HepG2 (cell line): ENCODE measurements at regions not wholly inside any gene's neighbourhood (a gene's known extent, or its start where the extent isn't known, plus 50 kb on each side); places are given as distances from the start of the nearest gene placed in this dataset.

Experiments
- ATAC-seq: fragments of 200-7000 bp; cut with Tn5 transposase; 3 replicates; pipeline ENCODE4 v1.9.1; 2020; ENCODE audit warnings: mild to moderate bottlenecking, moderate library complexity
- BruUV-seq: library from RNA; stranded (reverse); fragments of 400-500 nt; replicated peaks from 2 replicates; lab custom pipeline; 2021; lab: Mats Ljungman, UMichigan
- CTCF ChIA-PET: fragments of 300-600 bp; formaldehyde crosslinking; extraction: SDS; loops from one replicate; lab custom pipeline; 2021; ENCODE audit warnings: low total read pairs, inconsistent platforms, low intra/inter-chr PET ratio; lab: Yijun Ruan, JAX
- POLR2A ChIA-PET: fragments of 350-600 bp; sonication (Branson Sonifier 250); formaldehyde crosslinking; loops from one replicate; lab custom pipeline; 2020; ENCODE audit warnings: antibody characterized with exemption, inconsistent platforms; lab: Yijun Ruan, JAX
- DNase-seq: peaks from one replicate; pipeline ENCODE4 v3.0.0-alpha.2; 2015; ENCODE audit warnings: low spot score
- FAIRE-seq: peaks from 3 replicates; lab custom pipeline; 2011; peaks lifted over from hg19 to GRCh38; lab: Jason Lieb, UNC
- H2AFZ ChIP-seq: one replicate; pipeline ENCODE4 v1.6.1; 2011; ENCODE audit warnings: low read length, inconsistent platforms
- H3K27ac ChIP-seq: fragments of 300-600 bp; 3 replicates; pipeline ENCODE4 v1.8.0; 2011; ENCODE audit warnings: mixed run types, mild to moderate bottlenecking, mixed read lengths, low read length, inconsistent platforms; ENCODE audit not compliant: insufficient read depth; ENCODE audit errors: extremely low read length
- H3K27me3 ChIP-seq, 2 experiments: fragments of 200-600 bp in 1 of 2; 2 replicates in 1 of 2; 3 replicates in 1 of 2; pipeline versions ENCODE4 v1.6.0 to v1.8.0; 2011; ENCODE audit warnings: low read length in 2 of 2, mild to moderate bottlenecking in 2 of 2, moderate library complexity in 2 of 2, inconsistent platforms in 1 of 2; ENCODE audit not compliant: insufficient read depth in 2 of 2, control insufficient read depth in 1 of 2
- H3K36me3 ChIP-seq, 2 experiments: fragments of 200-600 bp in 1 of 2; replicated peaks in 1 of 2; 2 replicates in 1 of 2; 3 replicates in 1 of 2; pipeline versions ENCODE4 v1.5.1 to v1.8.0; 2011; ENCODE audit warnings: low read length in 2 of 2, inconsistent platforms in 1 of 2; ENCODE audit not compliant: insufficient read depth in 2 of 2, control insufficient read depth in 1 of 2
- H3K4me1 ChIP-seq: 2 replicates; pipeline ENCODE4 v1.5.1; 2012; ENCODE audit warnings: low read length, inconsistent platforms; ENCODE audit not compliant: insufficient read depth
- H3K4me2 ChIP-seq: 2 replicates; pipeline ENCODE4 v1.6.0; 2011; ENCODE audit warnings: low read depth, low read length, inconsistent platforms
- H3K4me3 ChIP-seq, 3 experiments: fragments of 200-600 bp in 1 of 3; sonication (generic), shearing (Covaris generic) in 1 of 3; replicated peaks in 1 of 3; 2 replicates each; pipeline ENCODE4 v1.5.1; 2011 to 2016; ENCODE audit warnings: low read length in 3 of 3, inconsistent platforms in 2 of 3, low read depth in 2 of 3, mild to moderate bottlenecking in 2 of 3, control low read depth in 1 of 3, mixed read lengths in 1 of 3; ENCODE audit not compliant: insufficient read depth in 1 of 3
- H3K79me2 ChIP-seq: one replicate; pipeline ENCODE4 v1.6.1; 2011; ENCODE audit warnings: low read length, inconsistent platforms; ENCODE audit not compliant: insufficient read depth
- H3K9ac ChIP-seq: 2 replicates; pipeline ENCODE4 v1.6.0; 2011; ENCODE audit warnings: mild to moderate bottlenecking, low read depth, low read length, inconsistent platforms; ENCODE audit not compliant: insufficient read depth
- H3K9me3 ChIP-seq: 2 replicates; pipeline ENCODE4 v1.5.1; 2012; ENCODE audit warnings: mild to moderate bottlenecking, low read length
- H4K20me1 ChIP-seq: 2 replicates; pipeline ENCODE4 v1.6.0; 2011; ENCODE audit warnings: inconsistent platforms, mild to moderate bottlenecking, low read length, moderate library complexity; ENCODE audit not compliant: insufficient read depth
- CERS6 ChIP-seq: sonication (generic); formaldehyde crosslinking; IDR thresholded peaks from 2 replicates; pipeline ENCODE4 v1.5.0; 2020; ENCODE audit warnings: missing genetic modification reagents
- EEA1 ChIP-seq: sonication (generic); formaldehyde crosslinking; IDR thresholded peaks from 2 replicates; pipeline ENCODE4 v1.5.1; 2020; ENCODE audit warnings: mild to moderate bottlenecking, missing genetic modification reagents, borderline replicate concordance
- ELF1 ChIP-seq: sonication (generic); formaldehyde crosslinking; IDR thresholded peaks from 2 replicates; pipeline ENCODE4 v1.4.0; 2020; ENCODE audit warnings: missing genetic modification reagents
- FOXJ3 ChIP-seq: sonication (generic); formaldehyde crosslinking; IDR thresholded peaks from 2 replicates; pipeline ENCODE4 v1.4.0; 2020; ENCODE audit warnings: missing genetic modification reagents, mild to moderate bottlenecking, borderline replicate concordance
- KLF11 ChIP-seq: IDR thresholded peaks from 2 replicates; pipeline ENCODE4 v1.6.1; 2016; ENCODE audit warnings: missing compliant biosample characterization
- MTA1 ChIP-seq: sonication (generic); formaldehyde crosslinking; IDR thresholded peaks from 2 replicates; pipeline ENCODE4 v1.4.0; 2020; ENCODE audit warnings: missing genetic modification reagents, mild to moderate bottlenecking, borderline replicate concordance
- SOX13 ChIP-seq, 3 experiments: fragments of 450-650 bp in 1 of 3; sonication (generic) in 1 of 3; formaldehyde crosslinking in 1 of 3; IDR thresholded peaks in 2 of 3; conservative IDR thresholded peaks in 1 of 3; 2 replicates each; pipeline versions ENCODE4 v1.5.0 to v1.6.1; 2016 to 2020; ENCODE audit warnings: antibody characterized with exemption in 1 of 3, mild to moderate bottlenecking in 1 of 3, missing compliant biosample characterization in 1 of 3, missing genetic modification reagents in 1 of 3, moderate library complexity in 1 of 3
- ZFP36L2 ChIP-seq: sonication (generic); formaldehyde crosslinking; IDR thresholded peaks from 2 replicates; pipeline ENCODE4 v1.4.0; 2020; ENCODE audit warnings: missing genetic modification reagents
- ZNF18 ChIP-seq: sonication (generic); formaldehyde crosslinking; IDR thresholded peaks from 2 replicates; pipeline ENCODE4 v1.8.0; 2022; ENCODE audit warnings: mild to moderate bottlenecking, missing genetic modification reagents; ENCODE audit not compliant: insufficient replicate concordance
- ZNF44 ChIP-seq: sonication (generic); formaldehyde crosslinking; IDR thresholded peaks from 2 replicates; pipeline ENCODE4 v1.5.1; 2020; ENCODE audit warnings: mild to moderate bottlenecking, missing genetic modification reagents
- ZNF773 ChIP-seq: sonication (generic); formaldehyde crosslinking; IDR thresholded peaks from 2 replicates; pipeline ENCODE4 v1.4.0; 2020; ENCODE audit warnings: missing genetic modification reagents, borderline replicate concordance
- ZNF775 ChIP-seq: sonication (generic); formaldehyde crosslinking; IDR thresholded peaks from 2 replicates; pipeline ENCODE4 v1.4.0; 2020; ENCODE audit warnings: missing genetic modification reagents, mild to moderate bottlenecking, moderate library complexity, borderline replicate concordance
- WGBS: methylation state at CpG from one replicate; pipeline ENCODE4 v1.1.6; 2017; ENCODE audit warnings: low lambda C conversion rate; 5-methylcytosine and 5-hydroxymethylcytosine counted together
- in situ Hi-C: cut with HindIII; loops from 2 replicates; pipeline ENCODE4 v1.10.0; 2017; ENCODE audit warnings: low pct_unique_long_range_greater_than_20kb; ENCODE audit not compliant: extremely low pct_ligation_motif_present
- intact Hi-C: fragments of 100-400 bp; cut with micrococcal nuclease; formaldehyde crosslinking; loops from one replicate; pipeline ENCODE4 v1.10.0; 2022; ENCODE audit not compliant: unreplicated experiment

- DNase-seq (no peak), ATAC-seq (no peak), FAIRE-seq (no peak)
- no peak overlapping the region for H3K27ac ChIP-seq
- H3K4me1 ChIP-seq, result no peaks in the 10 kb centered on the region
- in situ Hi-C loops, result no loop called here
- H4K20me1 ChIP-seq, result no peaks in the 10 kb centered on the region
- no peak overlapping the region for H3K4me2 ChIP-seq
- no TSS peak for BruUV-seq
- H3K9me3 ChIP-seq, result peaks cover 76% of the 10 kb centered on the region
- no peak for TF ChIP-seq ZNF775 (CRISPR knock-in tag)
- TF ChIP-seq ELF1 (CRISPR knock-in tag), result no peak
- TF ChIP-seq EEA1 (CRISPR knock-in tag), result no peak
- TF ChIP-seq ZNF18 (CRISPR knock-in tag), result no peak
- no peak for TF ChIP-seq SOX13 (IDR thresholded peaks at IDR 0.05)
- no peak for TF ChIP-seq SOX13 (CRISPR knock-in tag; conservative IDR thresholded peaks at IDR 0.05 in 1 of 2, IDR thresholded peaks at IDR 0.05 in 1 of 2)
- no peak for TF ChIP-seq ZFP36L2 (CRISPR knock-in tag)
- CTCF ChIA-PET, result no interaction called here
- WGBS, result 0% methylated on average over 3 of the region's 3 CpGs
- POLR2A ChIA-PET, result no interaction called here
- no peaks in the 10 kb centered on the region for H3K79me2 ChIP-seq
- H3K27me3 ChIP-seq, result no peaks in the 10 kb centered on the region
- no peaks in the 10 kb centered on the region for H3K36me3 ChIP-seq
- H2AFZ ChIP-seq, result no peak overlapping the region
- H3K4me3 ChIP-seq, result no peak overlapping the region
- H3K9ac ChIP-seq, result no peak overlapping the region
- intact Hi-C loops, result no loop called here
Observed at GRCh38 chr11:127625402-127625801, 624.8 kb upstream of the KIRREL3 start.

GRCh38 chr11:127624306-127624856 lies 623.8 kb upstream of the KIRREL3 start:
- Histone ChIP-seq H3K27me3 (no peaks in the 10 kb centered on the region), H4K20me1 (no peaks in the 10 kb centered on the region), H3K36me3 (no peaks in the 10 kb centered on the region), H2AFZ (no peak overlapping the region), H3K4me3 (no peak overlapping the region), H3K4me1 (no peaks in the 10 kb centered on the region), H3K9ac (no peak overlapping the region), H3K79me2 (no peaks in the 10 kb centered on the region), H3K27ac (no peak overlapping the region), H3K4me2 (no peak overlapping the region), H3K9me3 (peaks cover 78% of the 10 kb centered on the region)
- DNase-seq, result no peak
- no peak for ATAC-seq
- POLR2A ChIA-PET, result no interaction called here
- in situ Hi-C loops (no loop called here), intact Hi-C loops (no loop called here)
- TF ChIP-seq KLF11 (CRISPR knock-in tag), result no peak
- TF ChIP-seq ZNF44, result no peak
- TF ChIP-seq CERS6 (CRISPR knock-in tag), result no peak
- no peak for TF ChIP-seq FOXJ3 (CRISPR knock-in tag)
- TF ChIP-seq MTA1, result no peak
- no peak for TF ChIP-seq ZNF773 (CRISPR knock-in tag)
- CTCF ChIA-PET, result no interaction called here
- no peak for FAIRE-seq
- BruUV-seq, result no TSS peak
- WGBS, result 16% methylated on average over 9 of the region's 10 CpGs
